Upper lobe of left lung (tissue), 4 donors: ENCODE measurements at regions not wholly inside any gene's neighbourhood (a gene's known extent, or its start where the extent isn't known, plus 50 kb on each side); places are given as distances from the start of the nearest gene placed in this dataset.

ENCODE experiments used
- CTCF ChIP-seq, 6 experiments: fragments of 450-650 bp in 4 of 6; fragments of 200-600 bp in 2 of 6; sonication (generic) in 2 of 6; IDR thresholded peaks; one replicate each; pipeline ENCODE4 v1.5.1; 2016 to 2019; ENCODE audit warnings: antibody characterized with exemption in 6 of 6
- POLR2A ChIP-seq, 4 donors: fragments of 450-650 bp; IDR thresholded peaks; one replicate each; pipeline ENCODE4 v1.5.1; 2016 to 2017; ENCODE audit warnings: antibody characterized with exemption in 4 of 4, mild to moderate bottlenecking in 2 of 4

GRCh38 chr7:79684384-79684783 is 230.9 kb upstream of the MAGI2 start:
- TF ChIP-seq CTCF (IDR thresholded peaks at IDR 0.05) (no peak), POLR2A (IDR thresholded peaks at IDR 0.05) (no peak)
